ENCODE measurements at regions not wholly inside any gene's neighbourhood (a gene's known extent, or its start where the extent isn't known, plus 50 kb on each side); places are given as distances from the start of the nearest gene placed in this dataset.

DNA sequence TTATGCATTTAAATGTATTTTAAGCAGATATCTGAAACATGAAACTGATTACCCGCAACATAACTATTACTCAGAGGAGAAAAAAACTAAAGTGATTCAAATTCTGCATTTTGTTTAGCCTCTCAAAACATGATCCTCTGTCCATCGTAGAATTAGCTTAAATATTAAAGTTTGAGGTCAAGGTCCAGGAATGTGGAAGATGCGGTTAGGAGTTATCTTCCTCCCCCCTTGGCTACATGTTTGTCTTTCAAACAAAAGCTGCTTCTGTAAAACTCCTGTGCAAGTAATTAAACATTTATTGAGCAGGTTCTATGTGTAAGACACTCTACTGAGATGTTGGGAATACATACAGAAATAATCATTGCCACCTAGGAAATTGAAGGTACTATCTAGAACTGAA lies 175.0 kb upstream of the ISL1 start:
- TF ChIP-seq, protein P1, sequence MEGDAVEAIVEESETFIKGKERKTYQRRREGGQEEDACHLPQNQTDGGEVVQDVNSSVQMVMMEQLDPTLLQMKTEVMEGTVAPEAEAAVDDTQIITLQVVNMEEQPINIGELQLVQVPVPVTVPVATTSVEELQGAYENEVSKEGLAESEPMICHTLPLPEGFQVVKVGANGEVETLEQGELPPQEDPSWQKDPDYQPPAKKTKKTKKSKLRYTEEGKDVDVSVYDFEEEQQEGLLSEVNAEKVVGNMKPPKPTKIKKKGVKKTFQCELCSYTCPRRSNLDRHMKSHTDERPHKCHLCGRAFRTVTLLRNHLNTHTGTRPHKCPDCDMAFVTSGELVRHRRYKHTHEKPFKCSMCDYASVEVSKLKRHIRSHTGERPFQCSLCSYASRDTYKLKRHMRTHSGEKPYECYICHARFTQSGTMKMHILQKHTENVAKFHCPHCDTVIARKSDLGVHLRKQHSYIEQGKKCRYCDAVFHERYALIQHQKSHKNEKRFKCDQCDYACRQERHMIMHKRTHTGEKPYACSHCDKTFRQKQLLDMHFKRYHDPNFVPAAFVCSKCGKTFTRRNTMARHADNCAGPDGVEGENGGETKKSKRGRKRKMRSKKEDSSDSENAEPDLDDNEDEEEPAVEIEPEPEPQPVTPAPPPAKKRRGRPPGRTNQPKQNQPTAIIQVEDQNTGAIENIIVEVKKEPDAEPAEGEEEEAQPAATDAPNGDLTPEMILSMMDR (conservative IDR thresholded peaks at IDR 0.05): no peak
- H3K27ac Mint-ChIP-seq: no peak overlapping the region
- H3K4me1 Mint-ChIP-seq (ENCODE audit: unreplicated experiment): no peaks in the 10 kb centered on the region
- H3K4me3 Mint-ChIP-seq: no peak overlapping the region
- no peaks in the 10 kb centered on the region for H3K36me3 Mint-ChIP-seq
- DNase-seq (ENCODE audit: extremely low spot score, unreplicated experiment): no peak
- no peaks in the 10 kb centered on the region for H3K9me3 Mint-ChIP-seq
- no peaks in the 10 kb centered on the region for H3K27me3 Mint-ChIP-seq

DNA sequence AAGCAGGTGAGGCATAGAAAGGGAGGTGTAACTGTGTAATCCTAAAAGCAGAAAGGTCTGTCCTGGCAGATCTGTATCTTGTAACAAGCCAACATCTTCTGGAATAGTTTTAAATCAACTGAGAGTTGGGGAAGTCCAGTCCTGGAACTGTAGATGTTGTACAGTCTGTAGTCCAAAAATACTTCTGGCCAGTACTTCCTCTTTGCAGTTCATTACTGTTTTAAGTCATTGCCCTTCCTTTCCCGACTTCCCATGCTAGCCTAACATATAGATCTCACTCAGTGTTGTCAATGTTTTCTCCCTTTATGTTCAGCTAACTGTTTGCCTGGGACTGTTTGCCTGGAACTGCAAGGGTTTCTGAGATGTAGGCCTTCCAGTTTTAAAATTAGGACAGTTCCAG lies 168.5 kb upstream of the ISL1 start:
- Mint-ChIP-seq H3K27me3 (no peaks in the 10 kb centered on the region), H3K27ac (no peak overlapping the region), H3K4me1 (ENCODE audit: unreplicated experiment) (no peaks in the 10 kb centered on the region), H3K4me3 (no peak overlapping the region), H3K36me3 (no peaks in the 10 kb centered on the region), H3K9me3 (no peaks in the 10 kb centered on the region)
- DNase-seq (ENCODE audit: extremely low spot score, unreplicated experiment): no peak
- TF ChIP-seq, protein P1 (conservative IDR thresholded peaks at IDR 0.05): no peak

DNA sequence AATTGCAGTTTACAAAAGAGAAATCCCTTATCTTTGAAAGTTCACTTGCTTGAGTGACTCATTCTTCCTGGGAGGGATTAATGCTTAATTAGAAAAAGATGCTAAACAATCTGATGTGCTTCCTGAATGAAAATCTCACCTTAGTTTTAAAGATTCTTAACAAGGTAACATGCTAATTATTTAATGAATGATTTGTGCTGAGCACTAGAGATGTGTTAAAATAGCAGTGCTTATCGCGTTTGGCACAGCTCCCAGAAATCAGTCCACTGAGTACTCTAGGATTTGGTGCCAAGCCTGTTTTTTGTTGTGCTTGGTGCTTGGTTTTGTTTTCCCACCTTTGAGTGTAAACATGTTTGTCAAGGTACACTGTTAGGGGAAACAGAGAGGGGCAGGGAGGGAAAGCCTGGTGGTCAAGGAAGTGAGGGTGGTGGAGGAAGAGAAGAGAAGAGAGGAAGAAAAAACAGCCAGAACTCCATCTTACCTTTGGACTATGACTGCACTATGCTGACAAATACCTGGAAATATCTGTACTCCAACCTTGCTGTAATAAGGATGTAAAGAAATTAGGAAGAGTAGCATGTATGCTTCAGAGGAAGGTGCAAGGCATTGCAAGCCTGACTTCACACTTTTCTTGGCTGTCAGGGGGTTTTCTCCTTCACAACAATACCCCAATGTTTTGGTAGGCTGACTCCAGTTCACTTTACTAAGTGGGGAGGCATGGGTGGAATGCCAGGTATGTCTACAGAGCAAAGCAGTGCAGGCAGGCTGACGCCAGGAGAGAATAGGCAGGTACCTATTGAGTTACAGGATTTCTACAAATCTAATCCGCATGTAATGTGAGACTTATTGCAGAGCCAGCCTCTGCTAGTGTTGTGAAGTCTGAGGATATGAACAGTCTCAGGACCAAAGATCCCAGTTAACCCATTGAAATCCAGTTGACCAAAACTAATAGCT lies 157.2 kb upstream of the ISL1 start:
- no peaks in the 10 kb centered on the region for H3K27me3 Mint-ChIP-seq
- no peak for DNase-seq (ENCODE audit: extremely low spot score, unreplicated experiment)
- H3K4me3 Mint-ChIP-seq: no peak overlapping the region
- peaks cover 8% of the 10 kb centered on the region for H3K4me1 Mint-ChIP-seq (ENCODE audit: unreplicated experiment)
- peak overlapping the region; percentile 12 for H3K27ac Mint-ChIP-seq
- no peaks in the 10 kb centered on the region for H3K36me3 Mint-ChIP-seq
- peaks cover 6% of the 10 kb centered on the region for H3K9me3 Mint-ChIP-seq
- TF ChIP-seq, protein P1 (conservative IDR thresholded peaks at IDR 0.05): no peak

DNA sequence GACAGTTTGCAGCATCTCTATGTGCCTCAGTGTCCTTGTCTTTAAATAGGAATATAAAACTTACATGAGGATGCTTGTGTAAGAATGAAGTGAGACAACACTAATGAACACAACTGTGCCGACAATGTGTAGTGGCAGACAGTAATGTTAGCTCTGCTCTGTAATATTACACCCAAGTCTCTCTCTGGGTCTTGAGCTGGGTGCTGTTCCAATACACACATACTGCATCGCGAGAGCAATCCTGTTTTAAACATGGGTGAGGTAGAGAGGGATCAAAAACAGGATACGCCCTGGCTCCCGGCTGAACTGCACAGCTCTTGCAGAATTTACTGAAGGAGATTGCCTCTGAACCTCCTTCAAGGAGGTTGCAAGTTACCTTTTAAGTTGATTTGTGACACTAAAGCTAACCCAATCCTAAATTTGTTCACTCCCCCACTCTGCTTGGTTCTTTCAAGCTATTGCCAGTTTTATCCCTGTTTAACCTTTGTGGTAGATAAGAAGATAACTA lies 155.2 kb upstream of the ISL1 start:
- Mint-ChIP-seq H3K4me1 (ENCODE audit: unreplicated experiment) (peaks cover 8% of the 10 kb centered on the region), H3K4me3 (no peak overlapping the region), H3K27ac (no peak overlapping the region), H3K36me3 (no peaks in the 10 kb centered on the region), H3K27me3 (no peaks in the 10 kb centered on the region), H3K9me3 (peaks cover 6% of the 10 kb centered on the region)
- TF ChIP-seq, protein P1 (conservative IDR thresholded peaks at IDR 0.05): no peak
- no peak for DNase-seq (ENCODE audit: extremely low spot score, unreplicated experiment)

DNA sequence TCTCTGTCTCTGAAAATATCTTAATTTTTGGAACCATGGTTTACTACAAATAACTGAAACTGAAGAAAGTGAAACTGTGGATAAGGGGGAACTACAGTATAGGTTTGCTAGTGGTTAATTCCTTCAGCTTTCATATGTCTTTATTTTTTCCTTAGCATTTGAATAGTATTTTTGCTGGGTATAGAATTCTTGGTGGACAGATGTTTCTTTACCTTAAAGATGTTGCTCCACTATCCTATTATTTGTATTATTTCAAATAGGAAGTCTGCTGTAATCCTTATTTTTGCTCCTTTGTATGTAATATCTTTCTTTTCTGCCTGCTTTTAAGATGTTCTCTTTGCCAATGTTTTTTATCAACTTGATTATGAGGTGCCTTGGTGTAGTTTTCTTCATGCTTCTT lies 152.9 kb upstream of the ISL1 start:
- H3K27me3 Mint-ChIP-seq: no peaks in the 10 kb centered on the region
- H3K27ac Mint-ChIP-seq: no peak overlapping the region
- TF ChIP-seq, protein P1 (conservative IDR thresholded peaks at IDR 0.05): no peak
- no peak overlapping the region for H3K4me3 Mint-ChIP-seq
- peaks cover 6% of the 10 kb centered on the region for H3K9me3 Mint-ChIP-seq
- no peak for DNase-seq (ENCODE audit: extremely low spot score, unreplicated experiment)
- H3K36me3 Mint-ChIP-seq: no peaks in the 10 kb centered on the region
- H3K4me1 Mint-ChIP-seq (ENCODE audit: unreplicated experiment): peaks cover 8% of the 10 kb centered on the region

All from type B pancreatic cell (in vitro differentiated cells).